ENCODE measurements at regions not wholly inside any gene's neighbourhood (a gene's known extent, or its start where the extent isn't known, plus 50 kb on each side); places are given as distances from the start of the nearest gene placed in this dataset.
"Not testable (repeated sequence)": the region's sequence is repeated elsewhere in the genome, so short reads cannot be mapped to it uniquely, and the experiment has no call there.

DNA sequence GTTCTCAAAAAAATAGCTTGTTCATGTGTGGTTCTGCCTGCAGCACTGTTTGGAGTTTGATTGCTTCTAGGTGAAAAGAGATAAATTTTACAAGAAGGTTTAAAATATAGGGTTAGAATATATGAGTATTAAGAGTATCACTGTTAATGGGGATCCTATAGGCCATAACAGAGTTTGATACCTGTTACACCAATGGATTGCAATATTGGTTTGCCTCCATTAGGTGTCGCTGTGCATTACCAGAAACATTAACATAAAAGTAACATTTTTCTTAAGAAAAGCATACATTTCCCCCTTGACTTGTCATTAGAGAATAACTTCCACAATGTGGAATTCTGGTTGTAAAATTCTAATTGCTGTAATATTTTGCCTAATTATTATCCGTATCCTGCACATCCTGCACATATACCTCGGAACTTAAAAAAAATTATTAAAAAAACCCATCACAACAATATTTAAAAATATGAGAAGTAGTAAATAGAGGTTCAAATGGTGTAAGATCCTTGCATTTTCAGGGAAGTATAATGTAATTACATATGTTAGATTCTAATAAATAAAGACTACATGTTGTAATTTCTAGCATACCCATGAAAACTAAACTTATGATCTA, 63.0 kb downstream of the CYP4A11 start:
- DNase-seq (ENCODE audit: low read depth in 2 of 2): peak; percentile 41 to 47

GRCh38 chr1:46876093-46876492, 65.2 kb downstream of the CYP4A11 start:
- DNase-seq (ENCODE audit: low read depth in 2 of 2): not testable (repeated sequence)
